GM18499 (cell line): ENCODE measurements at regions not wholly inside any gene's neighbourhood (a gene's known extent, or its start where the extent isn't known, plus 50 kb on each side); places are given as distances from the start of the nearest gene placed in this dataset.
A peak's percentile ranks its signal among the peaks of the same experiment; 100 is the strongest.
"Not testable (repeated sequence)": the region's sequence is repeated elsewhere in the genome, so short reads cannot be mapped to it uniquely, and the experiment has no call there.

ENCODE experiments used
- ATAC-seq: cut with Tn5 transposase; IDR thresholded peaks from one replicate; pipeline ENCODE4 v1.9.1; 2021; ENCODE audit warnings: moderate number of reproducible peaks; ENCODE audit not compliant: insufficient read depth, unreplicated experiment

- no peak for ATAC-seq
Observed at GRCh38 chr13:34153428-34154180, 335.7 kb downstream of the RFC3 start.

- no peak for ATAC-seq
Observed at GRCh38 chr13:34155931-34156607, 338.1 kb downstream of the RFC3 start.

- peak; percentile 98 for ATAC-seq
Observed at GRCh38 chr13:34156841-34157365, 339.0 kb downstream of the RFC3 start.

- ATAC-seq = no peak
Observed at GRCh38 chr13:34159946-34160345, 342.0 kb downstream of the RFC3 start.

- no peak for ATAC-seq
Observed at GRCh38 chr13:34161931-34162543, 344.1 kb downstream of the RFC3 start.

GRCh38 chr13:34162544-34162933 lies 344.6 kb downstream of the RFC3 start:
- ATAC-seq = no peak

GRCh38 chr13:34164582-34164981 lies 346.6 kb downstream of the RFC3 start:
- no peak for ATAC-seq

GRCh38 chr13:34165158-34165557 lies 347.2 kb downstream of the RFC3 start:
- no peak for ATAC-seq

- no peak for ATAC-seq
Observed at GRCh38 chr13:34166406-34166805, 348.5 kb downstream of the RFC3 start.

GRCh38 chr13:34167347-34167746 lies 349.4 kb downstream of the RFC3 start:
- ATAC-seq = no peak

- ATAC-seq = no peak
Observed at GRCh38 chr13:34172048-34172447, 354.1 kb downstream of the RFC3 start.

- ATAC-seq = no peak
Observed at GRCh38 chr13:34174671-34175145, 356.8 kb downstream of the RFC3 start.

- ATAC-seq = no peak
Observed at GRCh38 chr13:34175551-34175950, 357.6 kb downstream of the RFC3 start.

GRCh38 chr13:34176633-34177032 lies 358.7 kb downstream of the RFC3 start:
- no peak for ATAC-seq

GRCh38 chr13:34179481-34179880 lies 361.5 kb downstream of the RFC3 start:
- ATAC-seq = no peak

GRCh38 chr13:34179927-34180326 lies 362.0 kb downstream of the RFC3 start:
- ATAC-seq = no peak

GRCh38 chr13:34181256-34181655 lies 363.3 kb downstream of the RFC3 start:
- ATAC-seq = not testable (repeated sequence)

- no peak for ATAC-seq
Observed at GRCh38 chr13:34189946-34190345, 372.0 kb downstream of the RFC3 start.

- ATAC-seq = no peak
Observed at GRCh38 chr13:34201050-34201913, 383.3 kb downstream of the RFC3 start.

GRCh38 chr13:34207334-34207733 lies 389.4 kb downstream of the RFC3 start:
- ATAC-seq = no peak
